SJCRH30 (cell line): ENCODE measurements at regions not wholly inside any gene's neighbourhood (a gene's known extent, or its start where the extent isn't known, plus 50 kb on each side); places are given as distances from the start of the nearest gene placed in this dataset.
A peak's percentile ranks its signal among the peaks of the same experiment; 100 is the strongest.

Source experiments
- DNase-seq, 2 experiments: peaks; one replicate each; pipeline ENCODE4 v3.0.0-alpha.2; 2015 to 2020
- H3K27ac ChIP-seq: fragments of 250-450 bp; sonication (Bioruptor Pico); 2 replicates; pipeline ENCODE4 v1.5.1; 2020; ENCODE audit warnings: mild to moderate bottlenecking, moderate library complexity
- H3K27me3 ChIP-seq: fragments of 250-450 bp; sonication (Bioruptor Pico); 2 replicates; pipeline ENCODE4 v1.5.1; 2020; ENCODE audit warnings: mild to moderate bottlenecking, moderate library complexity
- H3K36me3 ChIP-seq: fragments of 250-450 bp; sonication (Bioruptor Pico); 2 replicates; pipeline ENCODE4 v1.5.1; 2020; ENCODE audit warnings: mild to moderate bottlenecking, moderate library complexity
- H3K4me1 ChIP-seq: fragments of 250-450 bp; sonication (Bioruptor Pico); 2 replicates; pipeline ENCODE4 v1.5.1; 2020; ENCODE audit warnings: mild to moderate bottlenecking, moderate library complexity
- H3K4me3 ChIP-seq: fragments of 250-450 bp; sonication (Bioruptor Pico); 2 replicates; pipeline ENCODE4 v1.5.1; 2020; ENCODE audit warnings: mild to moderate bottlenecking, moderate library complexity
- H3K9me3 ChIP-seq: fragments of 250-450 bp; sonication (Bioruptor Pico); replicated peaks from 2 replicates; pipeline ENCODE4 v1.5.1; 2020; ENCODE audit warnings: mild to moderate bottlenecking, moderate library complexity

DNA sequence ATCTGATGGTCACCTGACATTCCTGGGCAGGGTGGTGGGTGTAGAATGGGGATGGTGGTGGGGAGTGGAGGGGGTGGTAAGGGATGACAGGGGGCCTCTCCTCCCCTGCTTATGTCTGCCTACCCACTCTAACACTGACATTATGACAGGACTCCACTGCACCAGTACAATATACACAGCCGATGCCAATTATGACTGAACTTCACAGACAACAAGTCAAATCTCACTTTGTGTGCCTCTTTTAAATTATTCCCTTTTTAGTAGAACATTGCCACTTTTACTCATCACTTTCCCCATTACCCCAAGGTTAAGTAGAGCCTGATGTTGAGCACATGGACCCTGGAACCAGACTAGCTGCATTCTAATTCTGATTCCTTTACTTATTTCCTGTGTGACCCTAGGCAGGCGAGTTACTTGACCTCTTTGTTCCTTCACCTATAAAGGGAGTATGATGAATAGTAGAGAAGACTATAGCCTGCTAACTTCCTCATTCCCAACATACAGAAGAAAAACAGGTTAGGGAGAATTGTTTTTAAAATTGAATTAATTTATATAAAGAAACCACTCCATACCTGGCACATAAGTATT is 464.7 kb downstream of the DMRT2 start:
- Histone ChIP-seq H3K27ac (no peak overlapping the region), H3K36me3 (no peaks in the 10 kb centered on the region), H3K27me3 (no peaks in the 10 kb centered on the region), H3K9me3 (0 out of 2 replicates have a peak, but pooled peaks cover 3% of the 10 kb centered on the region), H3K4me3 (no peak overlapping the region), H3K4me1 (peaks cover 4% of the 10 kb centered on the region; the same call in 1 of the 2 replicates)
- DNase-seq = no peak

- no peak overlapping the region for H3K27ac ChIP-seq
- no peaks in the 10 kb centered on the region for H3K36me3 ChIP-seq
- no peak overlapping the region for H3K4me3 ChIP-seq
- no peak for DNase-seq
- H3K27me3 ChIP-seq = no peaks in the 10 kb centered on the region
- peaks cover 4% of the 10 kb centered on the region; the same call in 1 of the 2 replicates for H3K4me1 ChIP-seq
- H3K9me3 ChIP-seq = 0 out of 2 replicates have a peak, but pooled peaks cover 3% of the 10 kb centered on the region
Observed at GRCh38 chr9:1515557-1515956, 465.4 kb downstream of the DMRT2 start.

- no peak overlapping the region for H3K27ac ChIP-seq
- H3K4me3 ChIP-seq = no peak overlapping the region
- H3K27me3 ChIP-seq = no peaks in the 10 kb centered on the region
- DNase-seq = no peak
- no peaks in the 10 kb centered on the region for H3K4me1 ChIP-seq
- no peaks in the 10 kb centered on the region for H3K36me3 ChIP-seq
- 0 out of 2 replicates have a peak, but pooled peaks cover 3% of the 10 kb centered on the region for H3K9me3 ChIP-seq
Observed at GRCh38 chr9:1521547-1521946, 471.4 kb downstream of the DMRT2 start.

DNA sequence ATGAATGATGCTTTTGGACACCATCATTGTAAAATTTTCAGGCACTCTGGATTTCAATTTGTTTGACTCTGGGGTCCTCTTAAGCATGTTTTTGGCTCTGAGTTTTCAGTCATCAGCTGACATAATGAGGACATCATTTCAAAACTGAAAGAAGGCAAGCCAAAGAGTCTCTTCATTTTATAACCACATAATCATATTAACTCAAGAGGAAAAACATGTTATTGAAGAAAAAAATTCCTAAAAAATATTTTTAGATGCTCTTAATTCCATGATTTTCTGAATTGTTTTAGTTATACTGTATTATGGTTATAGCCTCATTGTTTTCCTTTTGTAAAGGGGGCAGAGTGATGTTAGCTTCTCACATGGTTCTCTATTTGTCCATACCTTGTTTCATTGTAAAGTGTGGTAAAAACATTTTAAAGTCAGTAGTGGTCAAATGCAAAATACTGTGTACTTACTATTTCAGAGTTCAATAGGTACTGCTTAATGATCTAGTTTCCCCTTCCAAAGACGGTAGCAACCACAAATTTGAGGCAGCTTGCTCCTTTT is 472.1 kb downstream of the DMRT2 start:
- no peaks in the 10 kb centered on the region for H3K36me3 ChIP-seq
- H3K4me1 ChIP-seq = no peaks in the 10 kb centered on the region
- H3K27ac ChIP-seq = no peak overlapping the region
- 0 out of 2 replicates have a peak, but pooled peaks cover 3% of the 10 kb centered on the region for H3K9me3 ChIP-seq
- DNase-seq = no peak
- no peaks in the 10 kb centered on the region for H3K27me3 ChIP-seq
- H3K4me3 ChIP-seq = no peak overlapping the region

DNA sequence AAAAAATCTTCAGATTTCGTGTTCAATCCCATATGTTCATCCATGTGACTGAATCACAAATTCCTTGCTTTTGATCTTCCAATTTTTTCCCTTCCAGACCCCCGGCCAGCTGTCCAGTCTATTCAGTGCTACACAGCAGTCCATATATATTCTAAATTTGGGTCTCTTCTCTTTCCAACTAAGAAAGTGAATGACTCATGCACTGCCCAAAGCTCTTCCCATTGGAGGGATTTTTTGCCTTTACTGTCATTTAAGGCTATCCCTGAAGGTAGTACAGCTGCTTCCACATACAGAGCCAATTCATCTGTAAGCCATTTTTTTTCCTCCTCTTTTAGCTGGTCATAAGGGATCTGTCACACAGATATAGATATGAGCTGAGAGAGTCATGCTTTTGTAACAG is 478.3 kb downstream of the DMRT2 start:
- Histone ChIP-seq H3K9me3 (peaks cover 7% of the 10 kb centered on the region), H3K27ac (peak overlapping the region; percentile 97)
- DNase-seq = peak; percentile 47 to 69

DNA sequence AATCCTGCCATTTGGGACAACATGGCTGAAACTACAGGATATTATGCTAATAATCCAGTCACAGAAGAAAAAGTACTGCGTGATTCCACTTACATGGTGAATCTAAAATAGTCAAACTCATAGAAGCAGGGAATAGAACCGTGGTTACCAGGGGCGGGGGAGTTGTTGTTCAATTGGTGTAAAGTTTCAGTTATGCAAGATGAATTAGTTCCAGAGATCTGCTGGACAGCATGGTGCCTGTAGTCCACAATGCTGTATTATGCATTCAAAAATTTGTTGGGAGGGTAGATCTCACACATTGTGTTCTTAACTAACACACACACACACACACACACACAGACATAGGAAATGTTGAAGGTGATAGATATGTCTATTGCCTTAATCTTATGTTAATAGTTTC is 480.5 kb downstream of the DMRT2 start:
- Histone ChIP-seq H3K9me3 (peaks cover 7% of the 10 kb centered on the region), H3K27ac (peak overlapping the region; percentile 97), H3K4me1 (peaks cover 51% of the 10 kb centered on the region), H3K27me3 (no peaks in the 10 kb centered on the region), H3K36me3 (no peaks in the 10 kb centered on the region), H3K4me3 (no peak overlapping the region)
- peak; percentile 80 to 91 for DNase-seq

More for the DNA sequence above, 478.3 kb downstream of the DMRT2 start:
- no peaks in the 10 kb centered on the region for H3K27me3 ChIP-seq
- no peak overlapping the region for H3K4me3 ChIP-seq
- peaks cover 51% of the 10 kb centered on the region for H3K4me1 ChIP-seq
- H3K36me3 ChIP-seq = no peaks in the 10 kb centered on the region

DNA sequence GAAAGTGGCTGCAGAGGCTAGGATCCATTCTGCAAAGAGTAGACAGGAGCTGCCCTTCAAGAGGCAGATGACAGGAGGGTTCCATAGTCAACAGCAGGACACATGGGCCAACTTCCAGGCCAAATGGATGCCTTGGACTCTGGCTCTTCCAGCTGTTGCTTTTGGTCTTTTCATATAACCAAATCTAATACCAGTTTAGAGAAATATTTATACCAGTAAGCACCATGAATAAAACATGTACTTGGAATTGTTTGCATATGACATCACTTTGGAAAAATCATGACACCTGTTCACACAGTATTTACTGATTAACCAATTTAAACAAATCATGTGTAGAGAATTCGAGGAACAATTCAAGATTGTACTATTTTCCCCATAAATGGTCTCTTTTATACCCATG is 481.3 kb downstream of the DMRT2 start:
- DNase-seq = peak; percentile 80 to 92
- Histone ChIP-seq H3K27ac (peak overlapping the region; percentile 97), H3K36me3 (no peaks in the 10 kb centered on the region), H3K4me1 (peaks cover 51% of the 10 kb centered on the region), H3K9me3 (peaks cover 7% of the 10 kb centered on the region), H3K27me3 (no peaks in the 10 kb centered on the region), H3K4me3 (no peak overlapping the region)

GRCh38 chr9:1532171-1532570 is 482.0 kb downstream of the DMRT2 start:
- H3K36me3 ChIP-seq = no peaks in the 10 kb centered on the region
- no peaks in the 10 kb centered on the region for H3K27me3 ChIP-seq
- H3K9me3 ChIP-seq = peaks cover 7% of the 10 kb centered on the region
- no peak overlapping the region for H3K4me3 ChIP-seq
- H3K27ac ChIP-seq = peak overlapping the region; percentile 97
- peaks cover 51% of the 10 kb centered on the region for H3K4me1 ChIP-seq
- DNase-seq = peak; percentile 37 to 67

DNA sequence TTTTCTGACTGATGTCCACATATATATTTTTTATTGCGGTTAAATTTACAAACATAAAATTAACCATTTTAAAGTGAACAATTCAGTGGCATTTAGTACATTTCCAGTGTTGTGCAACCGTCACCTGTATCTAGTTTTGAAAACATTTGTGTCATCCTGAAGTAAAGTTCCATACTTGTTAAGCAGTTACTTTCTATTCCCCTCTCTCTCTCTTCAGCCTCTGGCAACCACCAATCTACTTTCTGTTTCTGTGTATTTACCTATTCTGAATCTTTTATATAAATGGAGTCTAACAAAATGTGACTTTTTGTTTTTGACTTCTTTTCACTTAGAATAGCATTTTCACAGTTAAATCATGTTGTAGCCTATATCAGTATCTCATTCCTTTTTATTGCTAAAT is 480.1 kb upstream of the SMARCA2 start:
- DNase-seq = no peak
- Histone ChIP-seq H3K4me1 (peaks cover 33% of the 10 kb centered on the region), H3K27ac (no peak overlapping the region), H3K9me3 (peaks cover 5% of the 10 kb centered on the region), H3K27me3 (no peaks in the 10 kb centered on the region), H3K36me3 (no peaks in the 10 kb centered on the region), H3K4me3 (no peak overlapping the region)

DNA sequence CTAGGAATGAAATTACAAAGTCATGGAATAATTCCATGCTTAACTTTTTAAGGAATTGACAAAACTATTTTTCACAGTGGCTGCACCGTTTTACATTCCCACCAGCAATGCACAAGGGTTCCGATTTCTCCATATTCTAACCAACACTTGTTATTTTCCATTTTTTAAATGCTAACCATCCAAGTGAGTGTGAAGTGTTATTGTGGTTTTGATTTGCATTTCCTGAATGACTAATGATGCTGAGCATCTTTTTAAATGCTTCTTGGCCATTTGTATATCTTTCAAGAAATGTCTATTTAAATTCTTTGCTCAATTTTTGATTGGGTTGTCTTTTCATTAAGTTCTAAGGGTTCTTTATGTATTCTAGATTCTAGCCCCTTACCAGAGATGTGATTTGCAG is 479.5 kb upstream of the SMARCA2 start:
- Histone ChIP-seq H3K27me3 (no peaks in the 10 kb centered on the region), H3K4me3 (no peak overlapping the region), H3K4me1 (peaks cover 28% of the 10 kb centered on the region), H3K27ac (no peak overlapping the region), H3K9me3 (no peaks in the 10 kb centered on the region), H3K36me3 (no peaks in the 10 kb centered on the region)
- DNase-seq = no peak

GRCh38 chr9:1536522-1537170 is 478.5 kb upstream of the SMARCA2 start:
- Histone ChIP-seq H3K4me3 (no peak overlapping the region), H3K27ac (no peak overlapping the region), H3K9me3 (no peaks in the 10 kb centered on the region), H3K27me3 (no peaks in the 10 kb centered on the region), H3K36me3 (no peaks in the 10 kb centered on the region), H3K4me1 (peaks cover 19% of the 10 kb centered on the region)
- DNase-seq = no peak

GRCh38 chr9:1538301-1538700 is 476.8 kb upstream of the SMARCA2 start:
- no peaks in the 10 kb centered on the region for H3K9me3 ChIP-seq
- H3K4me3 ChIP-seq = no peak overlapping the region
- peaks cover 3% of the 10 kb centered on the region; the same call in 1 of the 2 replicates for H3K4me1 ChIP-seq
- H3K27ac ChIP-seq = no peak overlapping the region
- no peaks in the 10 kb centered on the region for H3K27me3 ChIP-seq
- H3K36me3 ChIP-seq = no peaks in the 10 kb centered on the region
- no peak for DNase-seq

- Histone ChIP-seq H3K4me1 (peaks cover 3% of the 10 kb centered on the region; the same call in 1 of the 2 replicates), H3K27ac (no peak overlapping the region), H3K36me3 (no peaks in the 10 kb centered on the region), H3K4me3 (no peak overlapping the region), H3K9me3 (no peaks in the 10 kb centered on the region), H3K27me3 (no peaks in the 10 kb centered on the region)
- DNase-seq = no peak
Observed at GRCh38 chr9:1539216-1539615, 475.9 kb upstream of the SMARCA2 start.

- DNase-seq = peak in 1 of 2 experiments; percentile 33
- H3K4me3 ChIP-seq = no peak overlapping the region
- no peaks in the 10 kb centered on the region for H3K27me3 ChIP-seq
- no peaks in the 10 kb centered on the region for H3K9me3 ChIP-seq
- H3K36me3 ChIP-seq = no peaks in the 10 kb centered on the region
- peaks cover 22% of the 10 kb centered on the region for H3K4me1 ChIP-seq
- no peak overlapping the region for H3K27ac ChIP-seq
Observed at GRCh38 chr9:1550636-1551035, 464.5 kb upstream of the SMARCA2 start.
